Activated CD4-positive, CD25-positive, alpha-beta regulatory T cell treated with anti-CD3 and anti-CD28 coated beads, Interleukin-2, amount 50 U/mL, for 24 hours (primary cell): ENCODE measurements at regions not wholly inside any gene's neighbourhood (a gene's known extent, or its start where the extent isn't known, plus 50 kb on each side); places are given as distances from the start of the nearest gene placed in this dataset.
A peak's percentile ranks its signal among the peaks of the same experiment; 100 is the strongest.

ENCODE experiments used
- ATAC-seq, 2 donors: fragments of 150-1000 bp; cut with Tn5 transposase; one replicate each; pipeline ENCODE4 v1.10.0; 2021; ENCODE audit warnings: mild to moderate bottlenecking in 1 of 2, moderate library complexity in 1 of 2

DNA sequence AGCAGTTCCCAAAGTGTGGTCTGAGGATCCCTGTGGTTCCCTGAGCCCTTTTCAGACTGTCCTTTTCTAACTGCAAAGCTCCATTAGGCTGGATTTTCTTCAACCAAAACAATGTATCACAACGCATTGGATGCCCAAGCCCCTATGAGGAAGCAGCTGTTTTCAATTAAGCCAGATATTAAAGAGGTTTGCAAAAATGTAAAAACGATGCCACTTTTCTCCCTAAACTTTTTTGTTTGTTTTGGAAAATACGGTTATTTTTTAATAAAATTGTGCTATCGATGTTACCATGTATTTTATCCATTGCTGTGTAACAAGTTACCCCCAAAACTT is 170.4 kb upstream of the BCOR start:
- no peak for ATAC-seq

DNA sequence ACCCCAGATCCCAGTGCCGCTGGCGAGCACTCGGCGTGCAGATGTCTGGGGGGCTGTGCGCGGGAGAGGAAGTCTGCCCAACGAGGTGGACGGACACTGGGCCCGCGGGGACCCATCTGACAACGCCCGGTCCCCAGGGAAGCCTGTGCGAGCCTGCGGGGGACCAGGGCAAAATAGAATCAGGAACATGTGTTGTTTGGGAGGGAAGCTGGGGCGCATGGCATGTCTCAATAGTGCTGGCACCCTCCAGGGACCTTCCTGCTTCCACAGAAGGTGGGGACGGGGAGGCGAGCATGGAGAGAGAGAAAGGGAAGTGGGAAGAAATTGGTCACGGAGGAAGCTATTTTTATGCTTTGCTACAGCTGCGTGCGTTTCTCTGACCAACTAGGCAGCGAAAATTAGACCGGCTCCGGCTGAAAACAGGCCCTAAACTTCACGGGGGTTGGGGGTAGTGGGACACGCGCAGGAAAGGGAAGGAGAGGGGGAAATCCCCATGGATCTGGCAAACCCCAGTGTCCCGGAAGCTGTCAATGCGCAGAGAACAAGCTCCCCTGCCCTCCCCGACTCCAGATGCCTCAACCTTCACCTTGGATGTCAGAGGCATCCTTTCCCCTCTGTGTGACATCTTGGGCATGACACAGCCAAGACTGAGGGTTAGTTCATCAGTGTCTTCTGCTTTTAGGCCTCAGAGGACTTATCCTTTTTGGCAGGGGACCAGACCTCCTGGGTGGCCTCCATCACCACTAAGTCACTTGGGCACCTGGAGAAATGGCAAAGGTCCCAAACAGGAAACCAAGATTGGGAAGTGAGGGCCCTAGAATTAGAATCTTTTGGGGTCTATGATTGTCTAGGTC is 169.8 kb upstream of the BCOR start:
- no peak for ATAC-seq

DNA sequence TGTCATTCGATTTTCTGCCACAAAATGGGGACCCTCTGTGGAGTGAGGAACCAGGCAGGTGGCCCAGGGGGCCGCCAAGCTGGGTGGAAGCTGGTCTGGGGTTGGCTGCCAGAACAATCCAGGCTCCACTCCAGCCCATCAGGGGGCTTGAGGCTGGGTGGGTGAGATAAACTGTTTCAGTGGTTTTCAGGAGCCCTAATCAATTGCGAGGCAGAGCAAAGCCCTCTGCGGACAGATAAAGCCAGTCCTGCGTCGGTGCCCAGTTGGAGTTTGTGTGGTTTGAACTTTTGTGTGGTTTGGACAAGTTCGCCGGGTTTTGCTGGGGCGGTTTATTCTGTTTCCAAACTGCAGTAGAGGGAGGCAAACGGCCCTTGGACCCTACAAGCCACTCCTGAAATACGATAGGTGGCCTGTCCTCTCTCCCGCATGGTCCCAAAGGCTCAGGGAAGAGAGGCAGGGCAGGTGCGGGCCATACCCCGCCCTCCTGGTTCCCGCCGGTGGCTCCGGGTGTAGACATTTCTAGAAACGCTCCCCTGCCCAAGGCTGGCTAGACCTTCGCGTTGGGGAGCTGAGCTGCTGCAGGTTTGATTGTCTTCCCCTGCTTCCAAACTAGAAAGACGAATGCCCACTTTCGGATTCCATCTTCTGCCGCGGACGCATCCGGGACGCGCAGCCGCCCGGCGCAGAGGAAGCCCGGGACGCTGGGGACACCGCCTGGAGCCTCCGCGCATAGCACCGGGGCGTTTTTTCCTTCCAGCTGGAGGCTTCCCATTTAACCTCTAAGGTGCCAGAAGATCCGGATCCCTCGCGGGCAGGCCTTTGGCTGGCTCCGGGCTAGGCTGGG is 169.0 kb upstream of the BCOR start:
- peak; percentile 61 to 78 for ATAC-seq

DNA sequence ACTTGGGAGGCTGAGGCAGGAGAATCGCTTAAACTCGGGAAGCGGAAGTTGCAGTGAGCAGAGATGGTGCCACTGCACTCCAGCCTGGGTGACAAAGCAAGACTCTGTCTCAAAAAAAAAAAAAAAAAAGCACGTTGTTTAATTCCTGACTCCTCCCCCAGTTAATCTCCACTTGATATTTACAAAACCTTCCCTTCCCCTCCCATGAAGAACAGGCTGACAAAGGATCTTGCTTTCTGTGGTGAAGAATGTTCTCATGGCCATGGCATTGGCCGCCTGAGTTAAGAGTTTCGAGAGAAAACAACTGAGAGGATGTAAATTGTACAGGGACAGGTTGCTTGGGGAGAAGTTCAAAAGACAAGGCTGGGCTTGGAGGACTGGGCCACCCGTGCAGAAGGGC is 168.2 kb upstream of the BCOR start:
- no peak for ATAC-seq

DNA sequence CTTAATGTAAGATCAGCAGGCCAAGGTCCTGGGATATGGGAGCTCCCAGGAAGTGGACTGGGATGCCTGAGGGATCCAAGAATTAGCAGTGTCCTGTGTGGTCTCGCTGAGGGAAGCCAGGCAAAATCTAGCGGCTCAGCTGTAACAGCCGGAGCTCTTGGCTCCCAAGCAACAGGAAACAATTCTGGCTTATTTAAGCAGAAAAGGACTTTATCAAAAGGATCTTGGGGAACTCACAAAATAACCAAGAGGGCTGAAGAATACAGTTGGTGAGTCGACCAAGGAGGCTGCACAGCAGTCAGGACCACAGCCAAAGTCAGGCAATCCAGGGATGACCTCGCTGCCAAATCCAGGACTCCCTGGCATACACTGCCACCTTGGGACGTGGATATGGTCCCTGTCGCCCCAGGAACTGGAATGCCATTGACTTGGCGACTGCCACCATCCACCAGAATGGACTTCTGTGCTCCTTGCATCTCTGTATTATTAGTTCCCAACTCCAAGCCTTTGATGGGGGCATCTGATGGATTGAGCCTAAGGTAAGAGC is 165.3 kb upstream of the BCOR start:
- ATAC-seq = no peak

DNA sequence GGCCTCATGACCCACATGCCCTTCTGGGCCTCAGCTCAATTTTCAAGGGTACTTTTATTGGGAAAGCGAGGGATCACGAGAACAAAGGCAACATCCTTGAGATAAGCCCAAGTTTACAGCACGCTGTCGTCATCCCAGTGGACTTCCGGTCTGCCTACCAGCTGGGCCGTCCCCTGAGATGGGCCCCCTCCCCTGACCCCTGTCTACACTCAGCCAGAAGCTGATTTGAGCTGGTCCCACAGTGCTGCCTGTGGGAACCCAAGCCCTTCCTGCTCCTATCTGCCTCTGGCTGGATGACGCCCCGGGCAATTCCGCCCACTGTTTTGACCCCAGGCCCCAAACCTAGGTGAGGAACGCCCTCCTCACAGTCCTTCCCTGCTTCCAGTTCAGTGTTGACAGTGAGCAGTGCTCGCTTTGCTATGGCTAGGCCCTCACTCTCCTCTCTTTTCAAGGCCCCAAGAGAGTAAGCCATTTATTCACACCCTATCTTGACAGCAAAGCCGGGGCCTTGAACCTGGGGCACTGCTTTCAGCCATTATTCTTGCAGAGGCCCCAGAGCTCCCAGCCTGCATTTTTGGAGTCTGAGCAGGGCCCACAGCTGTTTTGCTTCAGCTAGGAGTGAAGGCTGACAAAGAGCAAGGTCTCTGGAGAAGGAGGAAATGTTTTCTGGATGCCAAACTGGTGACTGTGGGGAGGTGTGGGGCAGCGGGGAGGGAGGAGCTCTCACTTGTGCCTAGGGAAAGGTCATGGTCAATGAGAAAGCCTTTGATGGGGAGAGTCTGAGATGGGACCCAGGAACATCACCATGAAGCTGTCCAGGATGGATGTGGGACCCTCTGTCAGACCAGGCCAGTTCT is 164.6 kb upstream of the BCOR start:
- no peak for ATAC-seq

DNA sequence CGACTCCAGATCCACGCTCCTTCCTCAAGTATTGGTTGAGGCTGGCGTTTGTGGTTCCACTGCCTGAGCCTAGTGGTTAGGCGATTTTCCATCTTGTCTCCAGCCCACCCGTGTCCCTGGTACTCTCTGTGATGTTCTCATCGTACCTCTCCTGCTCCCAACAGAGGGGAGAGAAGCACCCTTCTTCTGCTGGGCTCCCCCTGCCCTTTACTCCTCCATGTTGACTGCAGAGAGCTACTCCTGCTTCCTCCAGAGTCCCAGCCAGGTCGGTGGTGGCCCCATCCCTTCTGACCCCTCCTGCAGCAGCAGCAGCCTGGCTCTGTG is 164.0 kb upstream of the BCOR start:
- no peak for ATAC-seq

DNA sequence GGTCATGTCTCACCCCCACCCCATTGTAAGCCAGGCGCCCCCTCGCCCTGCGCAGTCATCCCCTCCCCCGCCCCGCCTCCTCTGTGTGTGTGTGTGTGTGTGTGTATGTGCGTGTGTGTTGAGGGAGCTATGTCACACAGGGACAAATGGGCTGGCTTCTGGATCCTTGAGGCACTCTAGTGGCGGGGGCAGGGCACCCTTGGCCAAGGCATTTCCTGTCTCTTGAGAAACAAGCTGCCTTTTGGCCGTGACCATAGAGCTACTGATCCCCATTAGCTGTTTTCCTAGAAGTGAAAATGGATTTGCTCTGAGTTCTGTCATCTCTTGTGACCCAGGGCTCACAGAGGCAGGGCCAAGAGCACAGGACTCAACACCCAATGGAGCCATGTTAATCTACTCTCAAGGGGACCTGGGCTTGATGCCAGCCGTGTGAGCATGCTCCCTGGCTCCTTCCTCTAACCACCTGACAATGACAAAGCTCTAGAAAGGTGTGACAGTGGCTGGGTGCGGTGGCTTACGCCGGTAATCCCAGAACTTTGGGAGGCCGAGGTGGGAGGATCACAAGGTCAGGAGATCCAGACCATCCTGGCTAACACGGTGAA is 162.5 kb upstream of the BCOR start:
- ATAC-seq = no peak

DNA sequence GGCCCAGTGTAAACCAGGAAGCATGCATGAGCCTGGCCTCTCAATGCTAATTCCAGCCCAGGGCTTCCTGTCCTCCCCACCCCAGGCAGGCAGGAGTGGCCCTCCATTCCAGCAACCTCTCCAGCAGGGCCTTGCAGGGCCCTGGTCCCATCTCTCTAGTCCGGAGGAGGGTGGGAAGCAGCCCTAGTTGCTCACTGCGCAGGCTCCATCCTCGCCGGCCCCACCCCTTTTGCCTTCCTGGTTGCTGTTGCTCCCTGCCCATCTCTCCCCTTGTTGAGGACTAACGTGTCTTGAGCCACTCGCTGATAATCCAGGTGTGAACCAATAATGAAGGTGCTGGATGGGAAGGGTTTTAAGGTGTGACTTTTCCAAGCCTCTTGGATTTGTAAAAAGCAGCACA is 161.2 kb upstream of the BCOR start:
- ATAC-seq = no peak

DNA sequence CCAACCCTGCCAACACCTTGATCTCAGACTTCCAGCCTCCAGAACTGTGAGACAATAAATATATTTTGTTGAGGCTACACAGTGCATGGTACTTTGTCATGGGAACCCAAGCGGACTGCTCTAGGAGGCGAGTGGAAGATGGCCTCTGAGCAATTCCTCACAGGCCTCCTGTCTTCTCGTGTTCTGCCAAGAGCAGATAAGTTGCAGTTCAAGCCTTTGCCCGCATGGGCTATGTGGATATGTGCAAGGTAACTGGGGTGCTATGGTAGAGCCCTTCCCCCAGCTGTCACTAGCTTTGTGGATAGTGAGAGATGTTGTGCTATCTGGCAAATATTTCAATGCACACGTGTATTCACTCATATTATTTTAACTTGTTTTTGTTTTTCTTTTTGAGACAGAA is 156.0 kb upstream of the BCOR start:
- ATAC-seq = no peak

DNA sequence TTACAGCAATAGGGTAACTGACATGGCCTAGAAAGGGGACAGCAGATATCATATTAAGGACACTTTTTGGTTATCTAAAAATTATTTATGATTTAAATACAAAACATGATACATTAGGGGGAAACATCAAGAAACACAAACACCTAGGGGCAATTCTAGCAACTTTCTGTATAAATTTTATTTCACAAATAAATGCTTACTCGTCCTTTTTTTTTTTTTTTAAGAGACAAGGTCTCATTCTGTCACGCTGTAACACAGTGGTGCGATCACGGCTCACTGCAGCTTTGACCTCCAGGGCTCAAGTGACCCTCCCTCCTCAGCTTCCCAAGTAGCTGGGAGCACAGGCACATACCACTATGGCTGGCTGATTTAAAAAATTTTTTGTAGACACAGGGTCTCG is 151.8 kb upstream of the BCOR start:
- ATAC-seq = no peak

DNA sequence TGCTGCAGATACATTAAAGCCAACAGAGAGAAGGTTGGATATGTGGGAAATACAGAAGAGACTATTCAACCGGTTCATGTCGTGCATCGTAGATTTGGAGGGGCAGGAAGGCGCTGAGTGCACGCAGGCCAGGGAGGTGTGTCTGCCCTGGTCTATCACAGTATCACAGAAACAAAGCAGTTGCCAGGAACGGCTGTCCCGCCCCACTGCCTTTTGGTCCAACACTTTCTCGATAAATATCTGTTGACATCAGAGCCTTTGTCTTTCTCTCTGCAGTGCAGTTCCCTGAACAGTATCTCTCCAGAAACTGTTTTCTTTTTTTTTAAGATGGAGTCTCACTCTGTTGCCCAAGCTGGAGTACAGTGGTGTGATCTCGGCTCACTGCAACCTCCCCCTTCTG is 151.1 kb upstream of the BCOR start:
- no peak for ATAC-seq

DNA sequence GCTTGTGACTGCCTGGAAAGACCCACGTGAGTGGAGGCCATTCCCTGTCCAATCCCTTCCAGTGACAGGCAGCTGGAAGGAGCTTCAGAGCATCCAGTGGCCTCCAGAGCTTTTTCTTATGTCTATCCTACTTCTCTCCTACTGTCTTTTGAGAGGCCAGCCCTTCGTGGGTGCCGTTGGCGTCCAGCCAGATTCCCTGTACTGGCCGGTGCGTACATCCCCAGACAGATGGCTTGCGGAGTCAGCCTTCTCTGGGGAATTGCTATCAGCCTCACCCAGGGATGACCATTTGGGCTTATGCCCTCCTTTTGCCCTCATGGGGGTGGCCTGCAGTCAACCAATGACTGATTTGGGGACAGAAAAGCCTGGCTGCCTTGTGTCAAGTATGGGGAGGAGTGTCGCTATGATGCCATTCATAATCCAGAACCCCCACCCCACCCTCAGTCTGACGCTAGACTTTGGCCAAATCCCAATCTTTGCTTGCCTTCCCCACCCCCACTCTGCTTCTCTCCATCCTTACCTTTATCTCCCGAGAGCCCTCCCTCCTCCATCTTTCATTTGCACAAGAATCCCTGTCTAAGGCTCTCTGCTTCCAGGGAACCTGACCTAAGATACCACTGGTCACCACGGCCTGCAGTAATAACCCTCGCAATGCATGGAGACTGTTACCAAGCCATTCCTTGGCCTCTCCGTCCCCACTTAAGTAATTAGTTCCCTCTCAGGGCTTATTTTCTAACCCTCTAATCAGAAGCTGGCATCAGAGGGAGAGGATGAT is 150.3 kb upstream of the BCOR start:
- ATAC-seq = no peak

DNA sequence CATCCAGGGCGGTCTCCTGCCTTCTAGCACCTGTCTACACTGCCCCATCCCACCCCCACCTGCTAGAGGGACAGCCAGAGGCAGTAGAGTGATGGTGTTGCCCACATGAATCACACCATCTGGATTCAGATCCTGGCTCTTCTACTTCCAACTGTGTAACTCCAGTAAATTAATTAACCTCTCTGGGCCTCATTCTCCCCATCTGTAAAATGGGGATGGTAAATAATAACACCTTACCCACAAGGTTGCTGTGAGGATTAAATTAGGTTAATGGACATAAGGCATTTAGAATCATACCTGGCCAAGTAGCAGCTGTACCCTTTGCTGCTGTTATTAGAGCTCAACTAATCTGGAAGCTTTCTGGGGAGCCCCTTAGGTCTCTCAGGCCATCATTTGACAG is 149.6 kb upstream of the BCOR start:
- ATAC-seq = no peak

DNA sequence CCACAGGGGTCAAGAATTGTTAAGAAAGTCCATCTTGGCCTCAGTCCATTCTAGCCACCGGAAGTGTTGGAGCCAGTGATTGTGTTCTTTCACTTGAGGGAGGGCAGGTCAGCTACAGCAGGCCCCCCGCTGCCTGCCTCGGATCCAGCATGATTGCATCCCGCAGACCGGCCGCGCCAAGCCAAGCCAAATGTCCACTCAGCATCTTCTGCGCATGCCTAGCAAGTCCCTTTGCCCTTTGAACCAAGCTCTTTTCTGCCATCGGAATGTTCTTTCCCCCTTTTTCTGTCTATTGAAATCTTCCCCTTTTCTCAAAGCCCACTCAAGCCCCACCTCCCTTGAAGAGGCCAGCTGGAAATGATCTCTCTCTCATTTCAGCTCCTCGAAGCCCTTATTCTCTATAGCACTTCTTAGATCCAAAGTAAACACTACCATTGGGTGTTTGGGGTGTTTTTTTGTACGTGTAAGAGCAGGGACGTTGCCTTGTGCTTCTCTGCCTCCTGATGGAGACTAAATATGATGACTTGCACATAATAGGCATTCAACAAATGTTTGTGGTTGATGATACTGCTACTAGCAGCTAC is 147.8 kb upstream of the BCOR start:
- ATAC-seq = no peak

DNA sequence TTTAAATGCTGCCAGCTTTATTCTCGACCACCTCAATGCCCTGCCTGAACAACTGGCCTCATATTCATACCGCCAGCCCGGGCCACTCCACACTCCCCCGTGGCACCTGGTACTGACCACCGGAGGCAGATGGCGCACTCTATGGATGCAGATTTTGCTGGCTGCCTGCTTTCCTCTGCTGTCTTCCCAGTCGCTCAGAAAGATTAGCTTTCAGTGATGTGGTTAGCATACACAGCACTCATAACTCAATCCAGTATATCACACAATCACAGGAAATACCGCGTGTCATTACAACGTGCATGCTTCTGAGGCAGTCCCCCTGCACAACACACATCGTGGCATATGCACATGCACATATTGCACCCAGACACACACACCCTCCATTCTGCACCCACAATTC is 147.2 kb upstream of the BCOR start:
- no peak for ATAC-seq

DNA sequence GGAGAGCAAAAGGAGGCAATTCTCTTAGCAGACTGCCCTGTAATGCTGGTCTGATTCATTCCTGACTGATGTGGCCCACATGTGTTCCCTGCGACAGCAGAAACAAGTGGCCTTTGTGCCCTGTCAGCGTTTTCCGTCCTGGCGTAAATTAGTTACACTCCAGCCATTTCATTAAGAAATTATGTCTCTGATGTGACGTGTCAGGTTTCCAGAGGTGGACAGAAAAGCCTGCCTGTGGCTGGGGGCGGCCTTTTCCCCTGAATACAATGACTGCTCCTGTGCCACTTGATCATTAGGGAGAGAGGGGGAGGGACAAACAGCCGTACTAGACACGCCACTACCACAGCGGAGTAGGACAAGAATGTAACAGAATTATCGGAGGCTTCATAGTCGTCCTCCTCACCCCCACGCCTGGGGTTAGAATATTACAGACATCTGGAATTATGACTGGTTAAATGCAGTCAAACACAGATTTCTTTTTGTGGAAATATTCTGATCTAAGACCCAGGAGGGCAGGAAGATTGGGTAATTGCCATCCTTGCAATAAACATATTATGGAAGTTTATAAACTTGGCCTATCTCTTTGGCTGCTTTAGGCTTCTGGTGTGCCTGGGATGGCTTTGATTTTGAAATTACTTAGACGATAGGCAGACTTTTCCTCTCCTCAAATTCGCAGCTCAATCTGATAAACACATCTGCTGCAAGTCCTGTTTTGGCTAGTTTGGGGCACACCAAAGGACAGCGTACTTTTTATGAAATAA is 146.2 kb upstream of the BCOR start:
- no peak for ATAC-seq

DNA sequence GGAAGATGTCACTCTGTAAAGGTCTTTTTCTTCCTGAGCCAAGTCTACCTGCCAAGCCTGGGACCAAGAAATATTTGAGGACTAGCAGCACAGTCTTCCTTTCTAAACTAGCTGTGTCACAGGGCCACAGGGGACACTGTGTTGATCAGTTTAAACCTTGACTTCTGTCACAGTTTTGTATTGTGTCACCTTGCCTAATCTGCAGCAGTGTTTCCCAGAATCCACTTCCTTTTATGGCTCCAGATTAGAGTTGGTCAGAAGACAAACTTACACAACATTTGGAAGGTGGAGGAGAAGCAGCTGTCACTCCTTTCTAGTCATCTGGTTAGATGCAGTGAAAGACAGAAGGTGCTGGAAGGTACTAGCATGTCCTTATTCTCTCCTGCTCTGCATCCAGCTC is 143.1 kb upstream of the BCOR start:
- no peak for ATAC-seq

DNA sequence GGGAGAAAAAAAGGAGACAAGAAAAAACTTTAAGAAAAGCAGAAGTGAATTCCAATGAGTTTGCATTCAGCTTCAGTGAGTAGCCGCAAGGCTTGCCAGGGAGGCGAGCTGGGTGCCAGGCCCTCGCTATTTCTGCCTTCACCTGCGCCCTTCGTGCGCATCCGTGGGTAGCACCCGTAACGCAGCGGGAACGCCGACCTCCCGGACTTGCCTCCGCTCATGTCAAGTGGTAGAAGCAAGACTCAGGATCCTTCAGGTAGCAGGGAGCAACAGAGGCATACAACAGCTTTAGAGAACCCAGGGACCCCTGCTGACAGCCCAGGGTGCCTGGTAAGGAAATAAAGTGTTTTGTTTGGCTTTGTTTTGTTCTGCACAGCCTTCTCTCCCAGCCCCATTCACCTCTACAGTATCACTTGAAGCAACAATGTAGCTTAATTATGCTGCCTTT is 140.0 kb upstream of the BCOR start:
- ATAC-seq = no peak

DNA sequence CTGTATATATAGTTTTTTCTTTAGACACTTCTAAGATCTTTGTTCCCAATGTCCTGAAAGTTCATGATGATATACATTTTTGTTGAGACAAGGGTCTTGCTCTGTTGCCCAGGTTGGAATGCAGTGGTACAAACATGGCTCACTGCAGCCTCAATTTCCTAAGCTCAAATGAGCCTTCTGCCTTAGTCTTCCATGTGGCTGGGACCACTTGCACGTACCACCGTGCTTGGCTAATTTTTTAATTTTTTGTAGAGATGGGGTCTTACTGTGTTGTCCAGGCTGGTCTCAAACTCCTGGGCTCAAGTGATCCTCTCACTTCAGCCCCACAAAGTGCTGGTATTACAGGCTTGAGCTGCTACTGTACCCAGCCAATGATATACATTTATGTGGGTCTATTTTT is 132.9 kb upstream of the BCOR start:
- ATAC-seq = no peak

DNA sequence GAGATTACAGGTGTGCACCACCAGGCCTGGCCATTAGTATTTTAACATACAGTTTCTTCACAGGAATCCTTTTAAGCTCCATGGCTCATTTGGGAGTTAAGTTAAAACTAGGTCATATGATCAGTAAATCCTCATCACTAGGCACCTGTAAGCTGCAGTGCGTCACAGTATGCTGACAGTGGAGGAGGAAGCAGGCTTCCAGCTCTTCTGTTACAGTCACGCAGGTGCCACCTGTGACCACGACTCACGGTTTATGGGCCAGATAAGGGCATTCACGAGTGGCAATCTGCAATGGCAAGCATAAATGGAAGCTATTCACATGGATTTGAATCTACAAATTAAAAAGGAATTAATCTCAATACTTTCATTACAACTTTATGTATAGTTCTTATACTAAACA is 129.4 kb upstream of the BCOR start:
- ATAC-seq = no peak
